Medulla oblongata (tissue), 1 donor: ENCODE measurements at regions not wholly inside any gene's neighbourhood (a gene's known extent, or its start where the extent isn't known, plus 50 kb on each side); places are given as distances from the start of the nearest gene placed in this dataset.
A peak's percentile ranks its signal among the peaks of the same experiment; 100 is the strongest.

ENCODE experiments used
- DNase-seq: peaks from one replicate; pipeline ENCODE4 v3.0.0-alpha.2; 2015; ENCODE audit errors: extremely low spot score

DNA sequence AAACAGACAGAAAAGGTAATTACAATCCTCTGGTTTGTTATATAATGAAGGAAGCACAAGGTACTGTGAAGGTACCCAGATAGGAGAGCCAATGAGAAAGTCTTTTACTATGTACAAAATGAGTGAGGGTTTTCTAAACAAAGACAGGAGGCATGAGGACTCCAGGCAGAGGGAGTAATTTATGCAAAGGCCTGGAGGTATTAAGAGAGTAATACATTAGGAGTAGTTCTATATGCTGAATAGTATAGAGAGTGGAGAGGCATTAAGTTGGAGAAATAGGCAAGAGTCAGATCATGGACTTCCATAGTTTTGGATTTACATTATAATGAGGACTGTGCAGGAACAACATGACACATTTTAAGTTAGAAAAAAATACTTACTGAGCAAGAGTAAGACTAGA lies 216.0 kb downstream of the SCG2 start:
- DNase-seq: no peak

GRCh38 chr2:223386984-223387383 lies 215.2 kb downstream of the SCG2 start:
- no peak for DNase-seq

DNA sequence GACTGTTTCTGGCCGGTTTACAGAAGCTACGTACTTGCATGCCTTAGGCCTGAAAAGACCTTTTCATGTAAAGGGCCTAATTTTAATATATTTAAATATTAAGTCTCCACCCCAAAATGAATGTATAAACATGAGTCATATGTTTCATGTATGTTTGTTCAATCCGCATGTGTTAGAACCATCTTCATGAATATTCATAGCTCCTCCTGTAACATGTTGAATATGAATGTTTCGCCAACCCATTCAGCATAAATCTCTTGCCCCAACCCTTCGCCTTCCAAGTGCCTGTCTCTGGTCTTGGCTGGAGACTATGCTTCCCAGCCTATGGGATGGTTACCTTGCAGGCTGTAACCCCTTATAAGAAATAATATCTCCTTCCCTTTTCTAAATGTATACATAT lies 212.5 kb downstream of the SCG2 start:
- no peak for DNase-seq

- no peak for DNase-seq
These were observed 205.2 kb downstream of the SCG2 start for GRCh38 chr2:223396993-223397392.

DNA sequence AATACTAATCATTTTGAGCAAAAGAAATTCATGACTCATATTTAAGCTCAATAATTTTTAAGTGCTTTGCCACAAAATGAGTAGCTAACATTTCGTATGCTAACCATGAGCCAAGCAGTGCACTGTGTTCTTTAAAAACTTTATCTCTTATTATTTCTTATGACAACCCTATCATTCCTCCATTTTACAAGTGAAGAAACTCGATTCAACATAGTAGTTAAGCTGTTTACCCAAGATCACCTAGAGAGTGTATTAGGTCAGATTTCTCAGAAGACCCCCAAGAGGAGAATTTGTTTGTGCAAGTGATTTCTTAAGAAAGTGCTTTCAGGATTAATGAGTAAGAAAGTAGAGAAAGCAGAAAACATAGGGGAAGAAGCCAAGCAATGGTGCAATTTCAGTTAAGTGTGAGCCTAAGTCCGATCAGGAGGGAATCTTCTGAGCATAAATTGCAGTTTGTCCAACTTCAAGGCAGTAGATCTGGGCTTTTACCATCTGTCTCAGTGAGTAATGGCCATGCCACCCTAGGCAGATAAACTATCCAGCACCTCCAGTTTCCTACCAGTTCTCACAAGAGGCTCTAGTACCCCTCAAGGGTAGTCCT lies 202.7 kb downstream of the SCG2 start:
- DNase-seq: no peak

DNA sequence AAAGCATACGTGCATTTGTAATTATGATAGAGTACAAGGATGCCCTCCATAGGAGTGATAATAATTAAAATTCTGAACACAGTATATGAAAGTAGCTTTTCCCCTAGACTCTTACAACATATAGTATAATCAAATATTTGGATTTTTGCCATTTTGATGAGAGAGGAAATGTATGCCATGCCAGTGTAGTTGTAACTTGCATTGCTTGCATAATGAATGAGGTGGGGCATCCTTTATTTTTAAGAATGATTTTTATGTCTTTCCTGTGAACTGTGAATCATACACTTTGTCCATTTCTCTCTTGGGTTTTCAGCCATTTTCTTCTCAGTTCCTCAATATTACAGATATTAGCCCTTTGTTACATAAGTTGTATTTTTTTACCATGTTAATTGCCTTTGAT lies 197.5 kb downstream of the SCG2 start:
- DNase-seq: no peak

DNA sequence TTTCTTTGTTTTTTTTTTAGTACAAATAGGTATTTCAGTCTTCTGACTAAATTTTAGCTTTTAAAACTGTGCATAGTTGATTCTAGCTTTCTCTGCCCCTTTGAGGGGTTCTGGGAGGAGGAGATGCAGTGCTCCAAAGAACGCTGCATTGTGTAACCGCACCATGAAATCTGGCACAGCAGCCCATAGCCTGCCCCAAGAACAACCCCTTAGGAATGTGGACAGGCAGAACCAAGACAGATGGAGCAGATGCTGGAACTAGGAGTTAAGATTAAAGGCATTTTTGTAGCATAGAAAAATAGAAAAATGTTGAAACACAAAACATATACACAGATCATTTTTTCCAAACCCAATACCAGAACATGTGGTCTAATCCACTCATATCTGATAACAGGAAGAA lies 187.5 kb downstream of the SCG2 start:
- no peak for DNase-seq

- no peak for DNase-seq
These were observed 187.1 kb downstream of the SCG2 start for GRCh38 chr2:223415071-223415470.

- no peak for DNase-seq
These were observed 185.1 kb downstream of the SCG2 start for GRCh38 chr2:223416815-223417610.

GRCh38 chr2:223418131-223418530 lies 184.0 kb downstream of the SCG2 start:
- DNase-seq: no peak

- peak; percentile 11 for DNase-seq
These were observed 183.5 kb downstream of the SCG2 start for GRCh38 chr2:223418604-223419199.

GRCh38 chr2:223420048-223420447 lies 182.1 kb downstream of the SCG2 start:
- DNase-seq: no peak

GRCh38 chr2:223431479-223431878 lies 170.7 kb downstream of the SCG2 start:
- no peak for DNase-seq

DNA sequence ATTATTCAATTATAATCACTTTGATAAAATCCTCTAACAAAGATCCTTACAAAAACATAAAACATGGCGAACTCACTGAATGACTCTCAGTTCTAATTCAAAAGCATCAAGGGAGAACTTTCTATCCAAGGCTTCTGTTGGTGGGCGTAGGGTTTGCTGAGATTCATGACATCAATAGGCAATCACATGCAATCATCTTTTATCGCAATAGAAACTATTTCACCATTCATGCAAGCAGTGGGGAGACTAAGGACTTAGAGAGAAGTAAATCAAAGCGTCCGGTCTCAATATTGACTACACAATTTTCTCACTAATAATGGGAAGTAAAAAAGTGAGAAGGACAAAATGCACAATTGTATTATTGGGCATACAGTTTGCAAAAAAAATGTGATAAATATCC lies 168.7 kb downstream of the SCG2 start:
- no peak for DNase-seq

DNA sequence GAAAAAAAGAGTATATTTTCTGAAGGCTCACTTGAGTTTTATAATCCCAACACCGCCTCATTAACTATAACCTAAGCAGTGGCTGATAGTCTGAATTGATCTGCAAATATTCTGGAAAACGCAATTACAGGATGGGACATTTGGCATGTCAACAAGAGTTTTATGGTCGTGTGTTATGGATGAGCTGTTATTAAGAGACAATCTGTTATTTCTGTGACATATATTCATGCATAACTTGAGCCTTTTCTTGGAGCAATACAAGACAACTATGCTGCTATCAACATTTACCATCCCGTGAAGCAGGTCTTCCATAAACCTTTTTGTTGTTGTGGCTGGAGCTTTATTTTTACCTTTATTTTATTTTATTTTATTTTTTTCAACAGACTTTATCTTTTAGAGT lies 164.4 kb downstream of the SCG2 start:
- no peak for DNase-seq

GRCh38 chr2:223439184-223439583 lies 163.0 kb downstream of the SCG2 start:
- no peak for DNase-seq

DNA sequence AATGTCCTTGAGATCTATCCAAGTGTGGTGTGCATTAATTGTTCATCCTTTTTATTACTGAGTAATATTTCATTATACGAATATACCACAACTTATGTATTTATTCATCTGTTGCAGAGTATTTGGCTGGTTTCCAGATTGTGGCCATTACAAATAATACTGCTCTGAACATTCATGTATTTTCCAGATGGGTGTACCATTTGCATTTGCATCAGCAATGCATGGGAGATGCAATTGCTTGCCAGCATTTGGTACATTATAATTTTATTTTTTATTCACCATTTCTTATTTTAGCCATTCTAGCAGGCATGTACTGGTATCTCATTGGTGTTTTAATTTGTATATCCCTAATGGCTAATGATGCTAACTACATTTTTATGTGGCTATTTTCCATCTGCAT lies 162.4 kb downstream of the SCG2 start:
- DNase-seq: no peak

GRCh38 chr2:223442847-223443246 lies 159.3 kb downstream of the SCG2 start:
- DNase-seq: no peak

DNA sequence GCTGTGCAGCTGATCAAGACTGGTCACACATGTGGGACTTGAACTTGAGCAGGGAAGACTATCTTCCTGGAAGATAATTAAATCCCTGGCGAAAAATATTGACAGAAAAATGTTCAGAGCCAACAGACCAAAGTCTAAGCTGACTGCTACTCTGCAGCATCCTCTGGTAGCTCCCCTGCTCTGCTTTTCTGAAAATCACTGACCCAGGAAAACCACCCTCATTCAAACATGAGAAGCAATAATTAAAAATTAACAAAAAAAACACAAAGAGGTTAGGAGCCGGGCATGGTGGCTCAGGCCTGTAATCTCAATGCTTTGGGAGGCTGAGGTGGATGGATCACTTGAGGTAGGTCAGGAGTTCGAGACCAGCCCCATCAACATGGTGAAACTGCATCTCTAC lies 151.9 kb downstream of the SCG2 start:
- no peak for DNase-seq

- DNase-seq: no peak
These were observed 144.9 kb downstream of the SCG2 start for GRCh38 chr2:223457301-223457700.

- DNase-seq: peak; percentile 8
These were observed 142.7 kb downstream of the SCG2 start for GRCh38 chr2:223459328-223459939.

DNA sequence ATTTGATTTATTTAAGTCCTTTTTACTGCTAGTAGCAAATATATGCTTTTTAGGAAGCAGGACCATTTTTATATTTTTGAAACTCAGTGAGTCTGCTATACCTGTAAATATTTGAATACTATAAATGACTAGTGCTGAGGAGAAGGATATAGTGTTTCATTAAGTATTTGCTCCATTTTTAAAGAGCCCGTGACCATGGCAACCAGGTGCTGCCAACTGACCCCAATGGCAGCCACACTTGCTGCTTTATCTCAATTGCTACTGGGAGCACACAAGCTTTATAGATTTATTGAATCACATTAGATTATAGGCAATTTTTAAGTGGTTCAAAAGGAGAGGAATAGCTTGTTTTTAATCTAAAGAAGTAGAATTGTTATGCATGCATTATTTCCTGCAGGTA lies 142.0 kb downstream of the SCG2 start:
- DNase-seq: no peak

DNA sequence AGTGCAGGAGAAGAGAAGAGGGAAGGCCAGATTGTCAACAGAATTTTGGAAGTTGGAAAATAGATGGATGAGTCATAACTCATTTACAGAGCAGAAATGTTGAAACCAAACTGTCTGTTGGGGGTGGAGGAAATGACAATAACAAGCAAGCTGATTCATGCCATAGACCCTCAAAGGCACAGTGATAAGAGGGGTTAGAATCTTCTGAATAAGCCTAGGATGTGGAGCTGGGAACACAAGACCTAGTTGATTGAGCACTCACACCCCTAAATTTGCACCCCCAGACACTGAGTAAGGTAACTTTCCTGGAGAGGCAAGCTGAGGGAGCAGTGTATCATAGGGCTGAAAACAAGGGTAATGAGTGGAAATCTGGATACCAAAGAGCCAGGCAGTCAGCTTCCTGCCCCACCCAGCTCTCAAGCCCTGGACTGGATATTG lies 141.4 kb downstream of the SCG2 start:
- no peak for DNase-seq
